Retinal pigment epithelial cell (primary cell): ENCODE measurements at regions not wholly inside any gene's neighbourhood (a gene's known extent, or its start where the extent isn't known, plus 50 kb on each side); places are given as distances from the start of the nearest gene placed in this dataset.

Experiments used
- DNase-seq: peaks from one replicate; pipeline ENCODE4 v3.0.0-alpha.2; 2010; ENCODE audit warnings: low read depth
- H3K4me3 ChIP-seq: 2 replicates; pipeline ENCODE4 v1.5.1; 2011; ENCODE audit warnings: mild to moderate bottlenecking, low read length, control low read depth, moderate library complexity
- CTCF ChIP-seq: conservative IDR thresholded peaks from 2 replicates; pipeline ENCODE4 v1.5.1; 2011; ENCODE audit warnings: low read depth, low read length, control low read depth, inconsistent platforms

GRCh38 chr2:114046866-114047435 is 157.1 kb downstream of the ACTR3 start:
- DNase-seq: no peak
- no peak for TF ChIP-seq CTCF
- no peak overlapping the region for H3K4me3 ChIP-seq

- H3K4me3 ChIP-seq: no peak overlapping the region
- TF ChIP-seq CTCF: no peak
- no peak for DNase-seq
Measured at GRCh38 chr2:114049280-114049679, 159.4 kb downstream of the ACTR3 start.

GRCh38 chr2:114049826-114050225 is 159.9 kb downstream of the ACTR3 start:
- H3K4me3 ChIP-seq: no peak overlapping the region
- DNase-seq: no peak
- TF ChIP-seq CTCF: no peak

DNA sequence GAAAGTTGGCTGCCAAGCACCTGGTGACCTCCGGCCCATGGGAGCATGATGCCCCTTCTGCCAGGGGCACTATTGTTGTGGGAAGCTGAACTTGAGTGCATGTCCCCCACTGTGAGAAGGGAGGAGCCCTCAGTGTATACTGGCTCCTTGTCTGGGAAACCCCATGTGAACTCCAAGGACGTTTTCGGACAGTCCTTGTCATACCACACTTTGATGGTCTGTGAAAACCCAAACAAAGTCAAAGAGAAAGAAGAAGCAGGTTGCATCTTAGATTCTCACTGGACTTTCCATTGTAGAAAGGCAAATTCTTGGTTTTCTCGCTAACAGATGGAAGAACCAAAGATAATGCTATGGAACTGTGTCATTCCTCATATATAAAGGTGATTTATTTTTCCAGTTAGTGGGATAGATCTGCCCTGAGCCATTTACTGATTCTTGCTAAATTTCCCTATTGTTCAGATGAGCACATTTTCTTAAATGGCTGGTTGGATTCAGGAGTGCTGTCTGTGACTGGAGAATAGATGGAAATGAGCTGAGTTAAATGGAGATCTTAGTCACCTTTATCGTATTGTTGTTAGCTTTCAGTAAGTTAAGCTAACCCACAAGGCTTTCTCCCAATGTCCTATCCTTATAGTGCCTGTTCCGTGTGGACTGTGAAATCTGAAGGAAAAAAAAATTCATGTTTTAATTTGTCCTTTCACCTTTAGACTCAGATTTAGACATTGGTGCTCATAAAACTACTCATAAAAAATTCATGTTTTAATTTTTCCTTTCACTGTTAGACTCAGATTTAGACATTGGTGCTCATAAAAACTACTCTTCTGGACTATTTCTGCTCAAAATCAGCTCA is 166.6 kb downstream of the ACTR3 start:
- TF ChIP-seq CTCF: no peak
- H3K4me3 ChIP-seq: no peak overlapping the region
- DNase-seq: no peak

GRCh38 chr2:114057638-114058037 is 167.7 kb downstream of the ACTR3 start:
- no peak for DNase-seq
- no peak overlapping the region for H3K4me3 ChIP-seq
- no peak for TF ChIP-seq CTCF

DNA sequence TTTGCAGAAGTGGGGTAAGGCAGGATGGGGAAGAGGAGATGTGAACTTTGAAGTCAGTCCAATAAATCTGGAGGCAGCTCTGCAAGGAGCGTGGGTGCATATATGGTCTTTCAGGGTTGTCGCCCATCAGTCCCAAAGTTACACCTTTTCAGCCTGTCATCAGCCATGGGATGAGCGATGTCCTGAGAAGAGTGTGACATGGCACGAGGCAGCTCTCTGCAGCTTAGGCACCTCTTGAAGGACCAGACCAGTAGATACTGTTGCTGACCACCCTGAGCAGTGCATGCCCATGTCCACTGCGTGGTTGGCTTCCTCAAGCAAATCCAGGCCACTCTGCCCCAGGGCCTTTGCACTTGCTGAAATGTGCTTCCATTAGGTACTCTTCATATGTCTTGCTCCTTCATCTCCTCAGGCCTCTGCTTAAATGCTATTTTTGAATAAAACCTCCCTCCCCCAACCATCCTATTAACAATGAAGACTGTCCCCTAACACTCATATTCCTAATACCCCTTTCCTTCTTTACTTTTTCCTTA is 171.7 kb downstream of the ACTR3 start:
- no peak for DNase-seq
- TF ChIP-seq CTCF: no peak
- no peak overlapping the region for H3K4me3 ChIP-seq

DNA sequence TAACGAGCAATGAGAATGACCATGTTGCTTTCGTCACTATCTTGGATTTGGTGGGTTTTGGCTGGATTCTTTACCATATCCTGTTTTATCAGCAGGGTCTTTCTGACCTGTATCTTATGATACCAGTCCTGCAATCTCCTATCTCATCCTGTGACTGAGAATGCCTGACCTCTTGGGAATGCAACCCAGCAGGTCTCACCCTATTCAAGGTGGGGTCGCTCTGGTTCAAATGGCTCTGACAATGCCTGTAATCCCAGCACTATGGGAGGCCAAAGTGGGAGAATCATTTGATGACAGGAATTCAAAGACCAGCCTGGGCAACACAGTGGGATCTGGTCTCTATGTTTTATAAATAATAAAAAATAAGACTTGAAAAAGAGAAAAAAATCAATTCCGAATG is 173.5 kb downstream of the ACTR3 start:
- H3K4me3 ChIP-seq: no peak overlapping the region
- no peak for DNase-seq
- TF ChIP-seq CTCF: no peak
